WTC11 (cell line): ENCODE measurements at regions not wholly inside any gene's neighbourhood (a gene's known extent, or its start where the extent isn't known, plus 50 kb on each side); places are given as distances from the start of the nearest gene placed in this dataset.

ENCODE experiments used
- CREB1 ChIP-seq: sonication (generic); formaldehyde crosslinking; IDR thresholded peaks from 2 replicates; pipeline ENCODE4 v1.8.0; 2023; ENCODE audit warnings: mild to moderate bottlenecking, missing genetic modification reagents
- CTCF ChIP-seq: fragments of 200-600 bp; IDR thresholded peaks from 2 replicates; pipeline ENCODE4 v1.8.0; 2022; ENCODE audit warnings: antibody characterized with exemption
- E2F1 ChIP-seq: sonication (generic); formaldehyde crosslinking; IDR thresholded peaks from 2 replicates; pipeline ENCODE4 v1.8.0; 2022; ENCODE audit warnings: mild to moderate bottlenecking, missing genetic modification reagents
- ETV6 ChIP-seq: sonication (generic); formaldehyde crosslinking; IDR thresholded peaks from 2 replicates; pipeline ENCODE4 v1.8.1; 2022; ENCODE audit warnings: mild to moderate bottlenecking, missing genetic modification reagents
- FOXK1 ChIP-seq: sonication (generic); formaldehyde crosslinking; IDR thresholded peaks from 2 replicates; pipeline ENCODE4 v1.8.0; 2022; ENCODE audit warnings: mild to moderate bottlenecking, moderate library complexity, missing genetic modification reagents
- NR2C2 ChIP-seq: sonication (generic); formaldehyde crosslinking; IDR thresholded peaks from 2 replicates; pipeline ENCODE4 v1.8.0; 2022; ENCODE audit warnings: mild to moderate bottlenecking, missing genetic modification reagents
- RELA ChIP-seq: sonication (generic); formaldehyde crosslinking; IDR thresholded peaks from 2 replicates; pipeline ENCODE4 v1.8.1; 2022; ENCODE audit warnings: missing genetic modification reagents, mild to moderate bottlenecking, borderline replicate concordance
- SMAD3 ChIP-seq: sonication (generic); formaldehyde crosslinking; IDR thresholded peaks from 2 replicates; pipeline ENCODE4 v1.8.0; 2022; ENCODE audit warnings: missing genetic modification reagents, mild to moderate bottlenecking, borderline replicate concordance
- TCF7 ChIP-seq: sonication (generic); formaldehyde crosslinking; IDR thresholded peaks from 2 replicates; pipeline ENCODE4 v1.8.0; 2022; ENCODE audit warnings: mild to moderate bottlenecking, low read depth, missing genetic modification reagents, moderate library complexity
- TEAD4 ChIP-seq: sonication (generic); formaldehyde crosslinking; IDR thresholded peaks from 2 replicates; pipeline ENCODE4 v1.8.0; 2022; ENCODE audit warnings: mild to moderate bottlenecking, missing genetic modification reagents
- ZBTB43 ChIP-seq: sonication (generic); formaldehyde crosslinking; IDR thresholded peaks from 2 replicates; pipeline ENCODE4 v1.8.1; 2023; ENCODE audit warnings: mild to moderate bottlenecking, missing genetic modification reagents
- ZSCAN18 ChIP-seq: fragments of 250-450 bp; sonication (Bioruptor Pico); IDR thresholded peaks from 2 replicates; pipeline ENCODE4 v2.1.2; 2022; ENCODE audit warnings: mild to moderate bottlenecking, moderate library complexity

GRCh38 chr14:87178277-87178676 lies 814.7 kb downstream of the GALC start:
- no peak for TF ChIP-seq CTCF
- no peak for TF ChIP-seq TCF7 (CRISPR knock-in tag)
- no peak for TF ChIP-seq ETV6 (CRISPR knock-in tag)
- no peak for TF ChIP-seq E2F1
- no peak for TF ChIP-seq FOXK1 (CRISPR knock-in tag)
- TF ChIP-seq SMAD3 (CRISPR knock-in tag) = no peak
- no peak for TF ChIP-seq NR2C2
- no peak for TF ChIP-seq ZBTB43 (CRISPR knock-in tag)
- TF ChIP-seq CREB1 (CRISPR knock-in tag) = no peak
- TF ChIP-seq TEAD4 (CRISPR knock-in tag) = no peak
- no peak for TF ChIP-seq ZSCAN18
- TF ChIP-seq RELA = no peak
